Panc1 (cell line): ENCODE measurements at regions not wholly inside any gene's neighbourhood (a gene's known extent, or its start where the extent isn't known, plus 50 kb on each side); places are given as distances from the start of the nearest gene placed in this dataset.

Experiments used
- ATAC-seq: fragments of 200-7000 bp; cut with Tn5 transposase; 2 replicates; pipeline ENCODE4 v1.9.1; 2020; ENCODE audit warnings: mild to moderate bottlenecking, moderate library complexity
- BruUV-seq: library from RNA; stranded (reverse); fragments of 400-500 nt; replicated peaks from 2 replicates; lab custom pipeline; 2021; lab: Mats Ljungman, UMichigan
- CTCF ChIA-PET: fragments of 300-600 bp; sonication (Branson Sonifier 250); formaldehyde crosslinking; loops from one replicate; lab custom pipeline; 2022; ENCODE audit warnings: antibody characterized with exemption; lab: Charles Lee
- POLR2A ChIA-PET: fragments of 300-600 bp; sonication (Branson Sonifier 250); formaldehyde crosslinking; loops from one replicate; lab custom pipeline; 2022; ENCODE audit warnings: antibody characterized with exemption; lab: Charles Lee
- DNase-seq: peaks from one replicate; pipeline ENCODE4 v3.0.0-alpha.2; 2010; ENCODE audit warnings: low read depth, low spot score
- H3K27ac ChIP-seq: 2 replicates; pipeline ENCODE4 v1.5.1; 2011; ENCODE audit warnings: mild to moderate bottlenecking, low read length, inconsistent platforms
- H3K27me3 ChIP-seq: fragments of 200-500 bp; sonication (Bioruptor generic); 2 replicates; pipeline ENCODE4 v1.6.0; 2014; ENCODE audit warnings: low read length, inconsistent platforms; ENCODE audit not compliant: control insufficient read depth, insufficient read depth
- H3K36me3 ChIP-seq: fragments of 200-500 bp; sonication (Bioruptor generic); 2 replicates; pipeline ENCODE4 v1.5.1; 2014; ENCODE audit warnings: inconsistent platforms, mild to moderate bottlenecking, low read length, moderate library complexity; ENCODE audit not compliant: control insufficient read depth, insufficient read depth
- H3K4me1 ChIP-seq: 2 replicates; pipeline ENCODE4 v1.5.1; 2011; ENCODE audit warnings: inconsistent platforms, mild to moderate bottlenecking, low read length, moderate library complexity; ENCODE audit not compliant: control insufficient read depth, insufficient read depth
- H3K4me3 ChIP-seq, 2 experiments: 2 replicates each; pipeline ENCODE4 v1.5.1; 2011 to 2012; ENCODE audit warnings: low read depth in 2 of 2, low read length in 2 of 2, mild to moderate bottlenecking in 2 of 2, inconsistent platforms in 1 of 2, moderate library complexity in 1 of 2
- H3K9me3 ChIP-seq: fragments of 200-500 bp; sonication (Bioruptor generic); 2 replicates; pipeline ENCODE4 v1.5.1; 2014; ENCODE audit warnings: low read depth, mild to moderate bottlenecking, inconsistent platforms, low read length, moderate library complexity; ENCODE audit not compliant: control insufficient read depth, insufficient read depth
- CTCF ChIP-seq: fragments of 450-650 bp; IDR thresholded peaks from 2 replicates; pipeline ENCODE4 v1.5.1; 2017; ENCODE audit warnings: mild to moderate bottlenecking
- POLR2AphosphoS5 ChIP-seq: IDR thresholded peaks from 2 replicates; pipeline ENCODE4 v1.6.1; 2012; ENCODE audit warnings: mild to moderate bottlenecking, low read depth, low read length, moderate library complexity
- REST ChIP-seq, 2 experiments: IDR thresholded peaks; 2 replicates each; pipeline ENCODE4 v1.6.1; 2011 to 2012; ENCODE audit warnings: low read depth in 2 of 2, control low read depth in 1 of 2, low read length in 1 of 2, mild to moderate bottlenecking in 1 of 2, moderate library complexity in 1 of 2; ENCODE audit not compliant: insufficient read depth in 1 of 2
- SIN3A ChIP-seq: IDR thresholded peaks from 2 replicates; pipeline ENCODE4 v1.6.1; 2012; ENCODE audit warnings: low read depth, mild to moderate bottlenecking, low read length, moderate library complexity, borderline replicate concordance; ENCODE audit not compliant: insufficient read depth
- TCF7L2 ChIP-seq: IDR thresholded peaks from 2 replicates; pipeline ENCODE4 v1.6.1; 2011; ENCODE audit warnings: mild to moderate bottlenecking, low read depth, low read length, inconsistent platforms
- in situ Hi-C: cut with HindIII; loops from 2 replicates; pipeline ENCODE4 v1.10.0; 2016; ENCODE audit warnings: low sequenced_read_pairs, low pct_unique_long_range_greater_than_20kb
- intact Hi-C: fragments of 100-400 bp; cut with micrococcal nuclease; formaldehyde crosslinking; loops from one replicate; pipeline ENCODE4 v1.10.0; 2022; ENCODE audit not compliant: unreplicated experiment

GRCh38 chr1:55990007-55990406, 589.4 kb downstream of the PLPP3 start:
- ATAC-seq (no peak), DNase-seq (no peak)
- no peaks in the 10 kb centered on the region for H3K36me3 ChIP-seq
- H3K27me3 ChIP-seq = no peaks in the 10 kb centered on the region
- H3K4me1 ChIP-seq = no peaks in the 10 kb centered on the region
- CTCF ChIA-PET = no interaction called here
- in situ Hi-C loops (no loop called here), intact Hi-C loops (no loop called here)
- H3K9me3 ChIP-seq = no peaks in the 10 kb centered on the region
- TF ChIP-seq POLR2AphosphoS5 (no peak), CTCF (no peak), REST (IDR thresholded peaks at IDR 0.05; ENCODE audit: insufficient read depth in 1 of 2, low read depth in 2 of 2, low read length in 1 of 2) (no peak), SIN3A (no peak), TCF7L2 (no peak)
- H3K27ac ChIP-seq = no peak overlapping the region
- POLR2A ChIA-PET = no interaction called here
- no peak overlapping the region for H3K4me3 ChIP-seq
- no TSS peak for BruUV-seq

- Histone ChIP-seq H3K4me3 (no peak overlapping the region), H3K27me3 (no peaks in the 10 kb centered on the region), H3K9me3 (no peaks in the 10 kb centered on the region), H3K36me3 (no peaks in the 10 kb centered on the region), H3K4me1 (no peaks in the 10 kb centered on the region), H3K27ac (no peak overlapping the region)
- no peak for TF ChIP-seq POLR2AphosphoS5
- intact Hi-C loops = no loop called here
- CTCF ChIA-PET = no interaction called here
- DNase-seq (no peak), ATAC-seq (no peak)
- BruUV-seq = no TSS peak
- in situ Hi-C loops = no loop called here
- POLR2A ChIA-PET = no interaction called here
Observed at GRCh38 chr1:55988963-55989452, 590.4 kb downstream of the PLPP3 start.

GRCh38 chr1:55987491-55988249, 591.7 kb downstream of the PLPP3 start:
- no peak for TF ChIP-seq TCF7L2
- no peak for TF ChIP-seq POLR2AphosphoS5
- no peak for TF ChIP-seq SIN3A
- TF ChIP-seq REST (IDR thresholded peaks at IDR 0.05; ENCODE audit: insufficient read depth in 1 of 2, low read depth in 2 of 2, low read length in 1 of 2) = no peak
- TF ChIP-seq CTCF = no peak
- no peak for ATAC-seq
- no TSS peak for BruUV-seq

More at GRCh38 chr1:55987491-55988249, 591.7 kb downstream of the PLPP3 start:
- Histone ChIP-seq H3K27me3 (no peaks in the 10 kb centered on the region), H3K4me3 (no peak overlapping the region), H3K9me3 (no peaks in the 10 kb centered on the region), H3K36me3 (no peaks in the 10 kb centered on the region), H3K4me1 (no peaks in the 10 kb centered on the region), H3K27ac (no peak overlapping the region)
- in situ Hi-C loops = no loop called here
- ChIA-PET POLR2A (no interaction called here), CTCF (no interaction called here)
- intact Hi-C loops = no loop called here
- DNase-seq = no peak
